Activated CD4-positive, CD25-positive, alpha-beta regulatory T cell treated with anti-CD3 and anti-CD28 coated beads, Interleukin-2, amount 50 U/mL, for 24 hours (primary cell): ENCODE measurements at regions not wholly inside any gene's neighbourhood (a gene's known extent, or its start where the extent isn't known, plus 50 kb on each side); places are given as distances from the start of the nearest gene placed in this dataset.
"Not testable (repeated sequence)": the region's sequence is repeated elsewhere in the genome, so short reads cannot be mapped to it uniquely, and the experiment has no call there.

Experiments used
- ATAC-seq, 2 donors: fragments of 150-1000 bp; cut with Tn5 transposase; one replicate each; pipeline ENCODE4 v1.10.0; 2021; ENCODE audit warnings: mild to moderate bottlenecking in 1 of 2, moderate library complexity in 1 of 2

DNA sequence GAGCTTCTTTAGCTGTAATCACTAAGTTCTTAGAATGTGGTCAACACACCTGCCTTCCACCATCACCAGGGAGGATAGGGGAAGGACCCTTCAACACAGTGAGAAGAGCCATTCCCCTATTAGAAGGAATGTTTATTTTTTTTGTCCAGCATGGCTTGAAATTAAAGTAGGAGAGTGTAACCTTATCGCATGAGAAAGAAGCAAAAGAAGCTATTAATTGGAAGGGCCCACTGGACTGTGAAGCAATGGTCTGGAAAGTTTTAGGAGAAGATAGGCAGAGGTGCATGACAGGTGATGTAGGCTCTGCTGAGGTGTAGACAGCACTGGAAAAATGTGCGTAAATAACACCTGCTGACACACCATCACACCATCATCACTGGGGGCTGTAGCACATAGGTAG, 1526.0 kb downstream of the MAT2B start:
- ATAC-seq: no peak

DNA sequence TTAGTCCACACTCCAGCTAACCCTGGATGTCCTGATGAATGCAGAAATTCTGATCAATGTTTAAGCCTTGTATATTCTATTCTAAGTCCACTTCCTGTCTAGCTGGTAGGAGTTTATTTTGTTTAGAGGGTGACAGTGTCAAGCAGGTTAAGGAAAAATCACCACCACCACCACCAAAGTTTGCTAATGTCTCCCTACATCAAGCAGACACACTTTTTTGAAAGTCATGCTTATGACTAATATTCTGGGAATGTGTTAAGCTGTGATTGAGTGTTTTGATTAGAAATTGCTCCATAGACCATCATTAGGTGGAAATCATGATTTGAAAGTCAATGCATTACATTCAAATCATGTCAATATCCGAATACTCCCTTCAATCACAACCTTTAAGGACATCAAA, 1530.1 kb downstream of the MAT2B start:
- no peak for ATAC-seq

DNA sequence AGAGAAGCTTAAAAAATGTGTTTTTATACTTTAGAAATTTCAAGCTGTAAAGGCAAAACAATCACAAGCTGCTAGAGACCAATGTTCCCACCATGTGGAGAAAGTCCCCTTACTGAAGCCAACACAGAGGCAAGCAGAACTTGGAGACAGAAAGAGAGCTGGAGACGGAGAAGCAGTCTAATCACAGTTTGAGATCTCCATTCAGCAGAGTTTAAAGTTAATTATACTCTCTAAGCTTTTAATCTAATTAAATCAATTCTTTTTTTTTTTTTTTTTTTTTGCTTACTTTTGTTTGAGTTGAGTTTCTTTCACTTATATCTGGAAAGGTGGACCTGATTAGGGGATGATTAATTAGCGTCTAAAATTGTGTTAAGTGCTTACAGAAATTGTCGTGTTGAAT, 1534.3 kb downstream of the MAT2B start:
- ATAC-seq: no peak

DNA sequence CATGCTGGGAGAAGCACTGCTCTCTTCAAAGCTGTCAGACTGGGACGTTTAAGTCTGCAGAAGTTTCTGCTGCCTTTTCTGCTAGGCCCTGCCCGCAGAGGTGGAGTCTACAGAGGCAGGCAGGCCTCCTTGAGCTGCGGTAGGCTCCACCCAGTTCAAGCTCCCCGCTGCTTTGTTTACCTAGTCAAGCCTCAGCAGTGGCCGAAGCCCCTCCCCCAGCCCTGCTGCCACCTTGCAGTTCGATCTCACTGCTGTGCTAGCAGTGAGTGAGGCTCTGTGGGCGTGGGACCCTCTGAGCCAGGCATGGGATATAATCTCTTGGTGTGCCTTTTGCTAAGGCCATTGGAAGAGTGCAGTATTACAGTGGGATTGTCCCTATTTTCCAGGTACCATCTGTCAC, 1540.5 kb downstream of the MAT2B start:
- ATAC-seq: not testable (repeated sequence)

- no peak for ATAC-seq
Observed at GRCh38 chr5:165055476-165055875, 1550.1 kb downstream of the MAT2B start.

DNA sequence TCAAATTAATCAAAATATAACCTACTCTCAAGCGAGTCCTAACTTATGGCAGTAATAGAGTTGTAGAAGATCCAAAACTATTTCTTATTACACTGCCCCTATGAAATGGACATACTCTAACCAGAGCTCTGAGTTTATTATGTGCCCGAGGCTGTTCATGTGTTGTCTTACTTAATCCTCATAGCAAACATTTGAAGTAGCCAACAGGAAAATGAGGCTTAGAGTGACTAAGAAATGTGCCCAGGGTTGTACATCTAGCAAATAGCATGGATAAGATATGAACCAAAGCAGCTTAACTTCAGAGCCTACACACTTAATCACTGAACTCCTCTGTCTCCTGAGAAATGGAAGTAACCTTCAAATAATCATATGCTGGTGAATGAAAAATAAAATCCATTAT, 1551.7 kb downstream of the MAT2B start:
- ATAC-seq: no peak

DNA sequence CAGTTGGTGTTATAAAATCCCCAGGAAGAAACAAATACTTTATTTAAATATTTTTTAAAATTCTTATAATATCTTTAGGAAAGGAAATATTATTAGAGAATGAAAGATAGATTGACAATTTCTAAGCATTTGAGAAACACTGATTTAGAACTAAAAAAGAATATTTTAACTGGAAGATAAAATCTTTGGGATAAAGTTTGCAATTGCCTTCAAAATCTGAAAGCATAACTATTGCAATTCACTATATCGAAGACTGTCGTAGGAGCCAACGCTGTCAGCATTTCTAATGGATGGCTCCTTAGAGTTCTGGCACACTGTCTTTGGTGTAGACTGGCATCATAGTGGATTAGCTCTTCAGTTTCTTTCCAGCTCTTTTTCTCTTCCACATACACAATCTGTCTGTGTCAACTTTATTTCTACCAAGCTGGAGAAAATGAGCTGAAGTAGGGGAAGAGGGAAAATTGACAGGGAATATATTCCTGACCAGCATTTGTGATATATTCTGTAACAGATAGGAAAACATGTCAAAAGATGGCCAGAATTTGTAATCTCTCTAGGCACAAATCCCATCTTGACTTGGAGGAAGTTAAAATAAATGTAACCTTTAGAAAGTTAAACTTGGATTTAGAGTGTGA, 1561.4 kb downstream of the MAT2B start:
- no peak for ATAC-seq

GRCh38 chr5:165076686-165077085, 1571.3 kb downstream of the MAT2B start:
- ATAC-seq: no peak

- ATAC-seq: no peak
Observed at GRCh38 chr5:165079389-165079788, 1574.0 kb downstream of the MAT2B start.

DNA sequence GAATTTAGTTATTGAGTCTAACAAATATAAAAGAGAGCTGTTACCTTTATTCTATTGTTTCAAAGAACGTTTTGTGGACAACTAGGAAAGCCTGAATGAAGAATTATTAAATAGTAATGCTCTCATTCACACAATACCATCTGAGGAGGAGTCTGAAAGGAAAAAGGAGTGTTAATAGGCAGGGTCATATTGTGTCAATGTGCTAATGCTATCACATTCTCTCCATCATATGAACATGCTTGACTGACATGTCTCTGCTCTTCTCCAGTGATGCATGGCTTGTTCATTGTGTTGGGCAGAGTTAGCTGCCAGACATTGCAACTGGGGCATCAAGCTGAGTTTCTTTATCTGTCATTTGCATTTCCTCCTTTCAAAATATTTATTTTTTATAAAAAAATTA, 1578.0 kb downstream of the MAT2B start:
- ATAC-seq: no peak

GRCh38 chr5:165086465-165086864, 1581.0 kb downstream of the MAT2B start:
- ATAC-seq: no peak

GRCh38 chr5:165094782-165095181, 1589.4 kb downstream of the MAT2B start:
- ATAC-seq: no peak

GRCh38 chr5:165101709-165102108, 1596.3 kb downstream of the MAT2B start:
- no peak for ATAC-seq

DNA sequence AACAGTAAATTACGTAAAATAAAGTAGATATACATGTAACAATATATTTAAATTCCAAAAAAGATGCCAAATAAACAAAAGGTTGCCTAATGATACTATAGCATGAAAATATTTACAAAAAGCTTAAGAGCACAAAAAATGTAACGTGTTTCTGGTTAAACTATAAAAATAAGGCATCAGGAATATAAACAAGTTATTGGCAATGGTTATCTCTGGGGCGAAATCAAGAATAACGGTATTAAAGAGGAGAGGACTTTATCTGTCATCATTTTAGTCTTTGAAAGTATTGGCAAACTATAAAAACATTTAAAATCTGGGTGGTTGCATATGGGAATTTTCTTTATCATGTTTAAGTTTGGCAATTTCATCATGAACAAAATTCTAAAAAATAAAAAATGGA, 1599.2 kb downstream of the MAT2B start:
- no peak for ATAC-seq

- ATAC-seq: no peak
Observed at GRCh38 chr5:165108809-165109208, 1603.4 kb downstream of the MAT2B start.

GRCh38 chr5:165119175-165119574, 1613.8 kb downstream of the MAT2B start:
- ATAC-seq: no peak

- no peak for ATAC-seq
Observed at GRCh38 chr5:165126598-165126997, 1621.2 kb downstream of the MAT2B start.

- ATAC-seq: no peak
Observed at GRCh38 chr5:165127941-165128340, 1622.5 kb downstream of the MAT2B start.

- ATAC-seq: no peak
Observed at GRCh38 chr5:165130656-165131055, 1625.2 kb downstream of the MAT2B start.

GRCh38 chr5:165134155-165134554, 1628.7 kb downstream of the MAT2B start:
- no peak for ATAC-seq

GRCh38 chr5:165135565-165135964, 1630.1 kb downstream of the MAT2B start:
- ATAC-seq: no peak

DNA sequence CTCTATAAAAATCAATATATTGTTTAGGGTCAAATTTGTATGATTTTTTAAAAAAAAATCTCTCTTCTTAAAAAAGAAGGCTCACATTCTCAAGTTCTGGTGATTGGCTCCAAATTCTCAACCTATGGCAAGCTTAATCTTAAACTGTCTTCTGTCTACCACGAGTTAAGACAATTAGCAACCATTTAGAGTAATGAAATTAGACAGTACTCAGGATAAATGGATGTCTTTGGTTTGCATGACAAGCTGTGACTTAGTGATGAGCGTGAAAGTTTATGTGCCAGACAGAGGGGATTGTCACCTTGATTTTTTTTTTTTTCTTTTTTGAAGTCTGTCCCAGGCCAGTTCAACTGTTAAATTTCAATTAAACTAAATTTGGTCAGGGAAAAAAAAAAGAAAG, 1632.3 kb downstream of the MAT2B start:
- no peak for ATAC-seq

DNA sequence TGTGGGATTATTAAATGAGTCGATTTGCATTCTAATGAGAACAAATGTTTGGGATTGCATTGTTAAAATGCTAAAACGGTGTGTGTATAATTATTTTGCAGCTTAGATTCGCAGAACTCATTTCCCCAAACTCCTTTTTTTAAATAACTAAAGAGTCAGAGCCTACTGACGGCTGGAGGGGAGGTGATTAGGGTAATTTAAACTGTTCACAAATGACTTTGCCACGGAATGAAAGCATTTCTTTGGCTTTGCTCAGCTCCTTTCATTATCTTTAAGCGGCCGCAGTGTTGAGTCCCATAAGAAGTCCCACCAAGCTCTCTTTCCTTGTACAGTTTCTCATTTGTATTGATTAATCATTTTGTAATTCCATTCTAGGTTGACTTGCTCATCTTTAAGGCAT, 1632.8 kb downstream of the MAT2B start:
- ATAC-seq: no peak

GRCh38 chr5:165139262-165139661, 1633.8 kb downstream of the MAT2B start:
- ATAC-seq: no peak

GRCh38 chr5:165139721-165140120, 1634.3 kb downstream of the MAT2B start:
- ATAC-seq: no peak

DNA sequence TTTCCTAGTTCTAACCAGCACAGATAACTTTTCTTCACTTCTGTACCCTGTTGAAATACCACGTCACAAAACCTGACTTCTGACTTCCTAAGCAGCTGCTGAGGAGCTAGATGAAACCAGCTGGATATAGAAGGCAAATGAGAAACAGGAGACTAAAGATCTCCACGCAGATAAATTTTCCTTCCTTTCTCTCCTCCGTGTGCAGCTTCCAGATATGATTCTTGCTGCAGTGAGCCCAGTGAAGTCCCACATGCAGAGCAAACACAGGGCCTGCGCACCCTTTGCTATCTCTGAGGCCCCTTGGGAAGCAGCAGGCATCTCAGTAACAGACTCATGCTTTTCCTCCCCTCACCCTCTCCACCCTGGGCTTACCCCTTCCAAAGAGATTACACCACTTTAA, 1638.3 kb downstream of the MAT2B start:
- ATAC-seq: no peak
